D721Med (cell line): ENCODE measurements at regions not wholly inside any gene's neighbourhood (a gene's known extent, or its start where the extent isn't known, plus 50 kb on each side); places are given as distances from the start of the nearest gene placed in this dataset.

Experiments used
- DNase-seq: peaks from one replicate; pipeline ENCODE4 v3.0.0; 2011; ENCODE audit warnings: low spot score; ENCODE audit not compliant: insufficient read length
- FAIRE-seq: peaks from 2 replicates; lab custom pipeline; 2011; peaks lifted over from hg19 to GRCh38; lab: Jason Lieb, UNC
- CTCF ChIP-seq: IDR thresholded peaks from 2 replicates; pipeline ENCODE4 v1.5.1; 2012; ENCODE audit warnings: mild to moderate bottlenecking, control low read depth; ENCODE audit not compliant: insufficient read depth; ENCODE audit errors: missing control alignments

- FAIRE-seq = no peak
- DNase-seq = peak; percentile 45
- no peak for TF ChIP-seq CTCF
Observed at GRCh38 chr7:65251851-65252620, 121.6 kb upstream of the ZNF92 start.

- TF ChIP-seq CTCF = no peak
- FAIRE-seq = no peak
- DNase-seq = no peak
Observed at GRCh38 chr7:65250697-65251395, 122.8 kb upstream of the ZNF92 start.

GRCh38 chr7:65250216-65250615 lies 123.4 kb upstream of the ZNF92 start:
- FAIRE-seq (no peak), DNase-seq (no peak)
- TF ChIP-seq CTCF = no peak

GRCh38 chr7:65247491-65247890 lies 126.2 kb upstream of the ZNF92 start:
- TF ChIP-seq CTCF = no peak
- FAIRE-seq (no peak), DNase-seq (no peak)

- DNase-seq (peak; percentile 44), FAIRE-seq (no peak)
- TF ChIP-seq CTCF = no peak
Observed at GRCh38 chr7:65239707-65240352, 133.8 kb upstream of the ZNF92 start.

- DNase-seq (no peak), FAIRE-seq (no peak)
- no peak for TF ChIP-seq CTCF
Observed at GRCh38 chr7:65239324-65239706, 134.3 kb upstream of the ZNF92 start.
